GM12878 (cell line): ENCODE measurements at regions not wholly inside any gene's neighbourhood (a gene's known extent, or its start where the extent isn't known, plus 50 kb on each side); places are given as distances from the start of the nearest gene placed in this dataset.

Experiments
- ATAC-seq: fragments of 200-7000 bp; cut with Tn5 transposase; 3 replicates; pipeline ENCODE4 v1.9.1; 2020; ENCODE audit warnings: mild to moderate bottlenecking, moderate library complexity
- BruUV-seq: library from RNA; stranded (reverse); fragments of 400-500 nt; replicated peaks from 2 replicates; lab custom pipeline; 2021; lab: Mats Ljungman, UMichigan
- CTCF ChIA-PET: fragments of 300-600 bp; sonication (Branson Sonifier 250); formaldehyde crosslinking; extraction: SDS; loops from one replicate; lab custom pipeline; 2021; ENCODE audit warnings: inconsistent platforms; lab: Yijun Ruan, JAX
- POLR2A ChIA-PET: fragments of 350-600 bp; formaldehyde crosslinking; extraction: SDS; loops from one replicate; lab custom pipeline; 2021; ENCODE audit warnings: inconsistent platforms; lab: Charles Lee
- RAD21 ChIA-PET: fragments of 300-600 bp; sonication (Branson Sonifier 250); formaldehyde crosslinking; loops from one replicate; lab custom pipeline; 2023; ENCODE audit warnings: antibody characterized with exemption; ENCODE audit not compliant: unreplicated experiment; lab: Charles Lee
- SMC1A ChIA-PET: fragments of 300-600 bp; sonication (Branson Sonifier 250); formaldehyde crosslinking; loops from one replicate; lab custom pipeline; 2023; ENCODE audit not compliant: unreplicated experiment, uncharacterized antibody; lab: Charles Lee
- DNase-seq: peaks from one replicate; pipeline ENCODE4 v3.0.0-alpha.2; 2011; ENCODE audit warnings: low read depth, low spot score
- FAIRE-seq: peaks from 3 replicates; lab custom pipeline; 2011; peaks lifted over from hg19 to GRCh38; lab: Jason Lieb, UNC
- H2AFZ ChIP-seq: 2 replicates; pipeline ENCODE4 v1.6.0; 2011; ENCODE audit warnings: low read depth, low read length, control low read depth; ENCODE audit not compliant: control insufficient read depth
- H3K27ac ChIP-seq: 2 replicates; pipeline ENCODE4 v1.5.1; 2011; ENCODE audit warnings: control low read depth; ENCODE audit not compliant: control insufficient read depth, insufficient read depth
- H3K27me3 ChIP-seq, 2 experiments: replicated peaks in 1 of 2; 2 replicates each; pipeline versions ENCODE4 v1.6.0 to v1.6.1; 2011; ENCODE audit warnings: low read length in 1 of 2; ENCODE audit not compliant: control insufficient read depth in 2 of 2, insufficient read depth in 2 of 2
- H3K36me3 ChIP-seq, 2 experiments: 2 replicates each; pipeline ENCODE4 v1.5.1; 2011; ENCODE audit warnings: low read length in 1 of 2; ENCODE audit not compliant: control insufficient read depth in 2 of 2, insufficient read depth in 2 of 2
- H3K4me1 ChIP-seq: 2 replicates; pipeline ENCODE4 v1.6.1; 2011; ENCODE audit warnings: mild to moderate bottlenecking, low read length, moderate library complexity, mixed read lengths; ENCODE audit not compliant: control insufficient read depth, insufficient read depth
- H3K4me2 ChIP-seq: 2 replicates; pipeline ENCODE4 v1.6.0; 2011; ENCODE audit warnings: control low read depth; ENCODE audit not compliant: control insufficient read depth, insufficient read depth
- H3K4me3 ChIP-seq: fragments of 200-600 bp; sonication (generic); 2 replicates; pipeline ENCODE4 v1.5.1; 2016
- H3K79me2 ChIP-seq: 2 replicates; pipeline ENCODE4 v1.6.0; 2011; ENCODE audit warnings: low read length; ENCODE audit not compliant: control insufficient read depth, insufficient read depth
- H3K9ac ChIP-seq: 2 replicates; pipeline ENCODE4 v1.8.0; 2011; ENCODE audit warnings: low read length, control low read depth, mixed read lengths; ENCODE audit not compliant: control insufficient read depth, insufficient read depth
- H3K9me3 ChIP-seq: replicated peaks from 3 replicates; pipeline ENCODE4 v1.5.1; 2011; ENCODE audit warnings: mild to moderate bottlenecking, low read length; ENCODE audit not compliant: control insufficient read depth, insufficient read depth
- H4K20me1 ChIP-seq: 2 replicates; pipeline ENCODE4 v1.6.0; 2011; ENCODE audit not compliant: control insufficient read depth, insufficient read depth
- ASH2L ChIP-seq: fragments of 300-600, 200-600 bp; sonication (generic); IDR thresholded peaks from 2 replicates; pipeline ENCODE4 v1.6.1; 2017; ENCODE audit warnings: low read depth, mild to moderate bottlenecking, borderline replicate concordance
- KLF5 ChIP-seq: fragments of 450-650 bp; IDR thresholded peaks from 2 replicates; pipeline ENCODE4 v1.6.1; 2014; ENCODE audit warnings: mild to moderate bottlenecking; ENCODE audit not compliant: partially characterized antibody
- NFXL1 ChIP-seq: fragments of 450-650 bp; IDR thresholded peaks from 2 replicates; pipeline ENCODE4 v1.6.1; 2017; ENCODE audit warnings: antibody characterized with exemption, mild to moderate bottlenecking, borderline replicate concordance
- PKNOX1 ChIP-seq: fragments of 450-650 bp; IDR thresholded peaks from 2 replicates; pipeline ENCODE4 v1.6.1; 2016; ENCODE audit warnings: mild to moderate bottlenecking
- RELA ChIP-seq: fragments of 450-650 bp; IDR thresholded peaks from 2 replicates; pipeline ENCODE4 v1.8.0; 2014; ENCODE audit warnings: borderline replicate concordance; ENCODE audit not compliant: partially characterized antibody
- REST ChIP-seq: IDR thresholded peaks from 2 replicates; pipeline ENCODE4 v1.6.1; 2012; ENCODE audit warnings: mild to moderate bottlenecking, low read depth, low read length
- STAT3 ChIP-seq: IDR thresholded peaks from 2 replicates; pipeline ENCODE4 v1.6.1; 2011; ENCODE audit warnings: low read depth, low read length, improper control_type of control experiment
- ZNF274 ChIP-seq: IDR thresholded peaks from one replicate; pipeline ENCODE4 v1.8.0; 2011; ENCODE audit not compliant: insufficient read length, insufficient read depth
- ZSCAN29 ChIP-seq: fragments of 450-650 bp; IDR thresholded peaks from 2 replicates; pipeline ENCODE4 v1.6.1; 2017; ENCODE audit warnings: mild to moderate bottlenecking, moderate library complexity
- whole genome bisulfite sequencing: methylation state at CpG from one replicate; pipeline ENCODE4 v1.1.6; 2016; ENCODE audit warnings: low lambda C conversion rate; ENCODE audit not compliant: insufficient replicate concordance, insufficient coverage; ENCODE audit errors: missing lambda C conversion rate; 5-methylcytosine and 5-hydroxymethylcytosine counted together
- in situ Hi-C: fragments of 300-500 bp; cut with MboI; formaldehyde crosslinking; loops from 9 replicates; pipeline ENCODE4 v1.14.3; 2018; ENCODE audit warnings: mixed read lengths
- intact Hi-C: fragments of 100-400 bp; cut with micrococcal nuclease; formaldehyde crosslinking; loops from one replicate; pipeline ENCODE4 v1.14.2; 2022; ENCODE audit not compliant: unreplicated experiment

- Histone ChIP-seq H3K4me2 (no peak overlapping the region), H2AFZ (no peak overlapping the region), H4K20me1 (no peaks in the 10 kb centered on the region), H3K4me1 (no peaks in the 10 kb centered on the region), H3K4me3 (no peak overlapping the region), H3K36me3 (no peaks in the 10 kb centered on the region), H3K27me3 (no peaks in the 10 kb centered on the region), H3K9me3 (no peaks in the 10 kb centered on the region; the same call in 2 of the 3 replicates), H3K9ac (no peak overlapping the region), H3K27ac (no peak overlapping the region), H3K79me2 (no peaks in the 10 kb centered on the region)
- FAIRE-seq (no peak), DNase-seq (no peak), ATAC-seq (peak; percentile 65)
- ChIA-PET RAD21 (no interaction called here), SMC1A (interaction anchor here (1.1 kb wide), 1 partner anchor 91 kb away, joined by 3 read pairs; no protein-coding TSS in a partner anchor), CTCF (interaction anchor here (0.5 kb wide), 1 partner anchor 311 kb away, joined by 3 read pairs; no protein-coding TSS in a partner anchor), POLR2A (no interaction called here)
- BruUV-seq = no TSS peak
- no peak for TF ChIP-seq ZNF274
- no peak for TF ChIP-seq RELA
- no peak for TF ChIP-seq REST
- TF ChIP-seq NFXL1 = no peak
- TF ChIP-seq ASH2L = no peak
- no peak for TF ChIP-seq STAT3
- TF ChIP-seq PKNOX1 = peak; percentile 16; the same call in 1 of the 2 replicates
- no peak for TF ChIP-seq KLF5
- no peak for TF ChIP-seq ZSCAN29
- in situ Hi-C loops = no loop called here
- intact Hi-C loops = no loop called here
- 54% methylated on average over 2 of the region's 2 CpGs for WGBS
Measured at GRCh38 chr5:56507351-56507930, 274.3 kb upstream of the ANKRD55 start.
